ENCODE measurements at regions not wholly inside any gene's neighbourhood (a gene's known extent, or its start where the extent isn't known, plus 50 kb on each side); places are given as distances from the start of the nearest gene placed in this dataset.
"Not testable (repeated sequence)": the region's sequence is repeated elsewhere in the genome, so short reads cannot be mapped to it uniquely, and the experiment has no call there.

- no peak for DNase-seq (ENCODE audit: low read depth)
These were observed 56.3 kb downstream of the SOX14 start for GRCh38 chr3:137820366-137820765.

GRCh38 chr3:137835096-137835495, 71.0 kb downstream of the SOX14 start:
- DNase-seq (ENCODE audit: low read depth), result no peak

- no peak for DNase-seq (ENCODE audit: low read depth)
These were observed 81.1 kb downstream of the SOX14 start for GRCh38 chr3:137845194-137845593.

- no peak for DNase-seq (ENCODE audit: low read depth)
These were observed 81.6 kb downstream of the SOX14 start for GRCh38 chr3:137845666-137846065.

GRCh38 chr3:137852391-137852830, 88.3 kb downstream of the SOX14 start:
- DNase-seq (ENCODE audit: low read depth), result no peak

GRCh38 chr3:137854533-137855261, 90.6 kb downstream of the SOX14 start:
- DNase-seq (ENCODE audit: low read depth), result no peak

GRCh38 chr3:137866001-137866400, 101.9 kb downstream of the SOX14 start:
- no peak for DNase-seq (ENCODE audit: low read depth)

GRCh38 chr3:137866933-137867332, 102.8 kb downstream of the SOX14 start:
- DNase-seq (ENCODE audit: low read depth), result no peak

GRCh38 chr3:137867611-137868010, 103.5 kb downstream of the SOX14 start:
- DNase-seq (ENCODE audit: low read depth), result no peak

GRCh38 chr3:137869022-137869421, 104.9 kb downstream of the SOX14 start:
- no peak for DNase-seq (ENCODE audit: low read depth)

- not testable (repeated sequence) for DNase-seq (ENCODE audit: low read depth)
These were observed 108.5 kb downstream of the SOX14 start for GRCh38 chr3:137872589-137872988.

GRCh38 chr3:137896842-137897241, 113.1 kb upstream of the CLDN18 start:
- not testable (repeated sequence) for DNase-seq (ENCODE audit: low read depth)

- DNase-seq (ENCODE audit: low read depth), result no peak
These were observed 102.8 kb upstream of the CLDN18 start for GRCh38 chr3:137906985-137907649.

GRCh38 chr3:137924628-137925027, 85.3 kb upstream of the CLDN18 start:
- no peak for DNase-seq (ENCODE audit: low read depth)

GRCh38 chr3:137925080-137925479, 84.9 kb upstream of the CLDN18 start:
- DNase-seq (ENCODE audit: low read depth), result no peak

GRCh38 chr3:137926991-137927390, 83.0 kb upstream of the CLDN18 start:
- DNase-seq (ENCODE audit: low read depth), result no peak

GRCh38 chr3:137930976-137931375, 79.0 kb upstream of the CLDN18 start:
- DNase-seq (ENCODE audit: low read depth), result no peak

GRCh38 chr3:137938876-137939275, 71.1 kb upstream of the CLDN18 start:
- DNase-seq (ENCODE audit: low read depth), result no peak

GRCh38 chr3:137944593-137944992, 65.4 kb upstream of the CLDN18 start:
- DNase-seq (ENCODE audit: low read depth), result no peak

GRCh38 chr3:137946356-137946973, 63.5 kb upstream of the CLDN18 start:
- peak; percentile 8 for DNase-seq (ENCODE audit: low read depth)

- DNase-seq (ENCODE audit: low read depth), result no peak
These were observed 62.8 kb upstream of the CLDN18 start for GRCh38 chr3:137947117-137947516.

GRCh38 chr3:137948400-137949072, 61.4 kb upstream of the CLDN18 start:
- DNase-seq (ENCODE audit: low read depth), result no peak

GRCh38 chr3:137958636-137959035, 51.3 kb upstream of the CLDN18 start:
- DNase-seq (ENCODE audit: low read depth), result no peak
